ENCODE measurements at regions not wholly inside any gene's neighbourhood (a gene's known extent, or its start where the extent isn't known, plus 50 kb on each side); places are given as distances from the start of the nearest gene placed in this dataset.
"Not testable (repeated sequence)": the region's sequence is repeated elsewhere in the genome, so short reads cannot be mapped to it uniquely, and the experiment has no call there.

- not testable (repeated sequence) for DNase-seq (ENCODE audit: low read depth in 2 of 2)
These were observed 287.6 kb downstream of the LIPI start for GRCh38 chr21:13923175-13923574.

GRCh38 chr21:13921455-13921854 lies 289.3 kb downstream of the LIPI start:
- not testable (repeated sequence) for DNase-seq (ENCODE audit: low read depth in 2 of 2)

GRCh38 chr21:13907385-13907784 lies 297.8 kb downstream of the POTED start:
- DNase-seq (ENCODE audit: low read depth in 2 of 2): not testable (repeated sequence)

- DNase-seq (ENCODE audit: low read depth in 2 of 2): not testable (repeated sequence)
These were observed 287.1 kb downstream of the POTED start for GRCh38 chr21:13896596-13897247.

GRCh38 chr21:13893617-13894016 lies 284.0 kb downstream of the POTED start:
- DNase-seq (ENCODE audit: low read depth in 2 of 2): not testable (repeated sequence)

- not testable (repeated sequence) for DNase-seq (ENCODE audit: low read depth in 2 of 2)
These were observed 283.4 kb downstream of the POTED start for GRCh38 chr21:13893025-13893424.

GRCh38 chr21:13892146-13892751 lies 282.7 kb downstream of the POTED start:
- DNase-seq (ENCODE audit: low read depth in 2 of 2): not testable (repeated sequence)

GRCh38 chr21:13889176-13889575 lies 279.6 kb downstream of the POTED start:
- not testable (repeated sequence) for DNase-seq (ENCODE audit: low read depth in 2 of 2)

- not testable (repeated sequence) for DNase-seq (ENCODE audit: low read depth in 2 of 2)
These were observed 274.2 kb downstream of the POTED start for GRCh38 chr21:13883641-13884395.

GRCh38 chr21:13877503-13877902 lies 267.9 kb downstream of the POTED start:
- not testable (repeated sequence) for DNase-seq (ENCODE audit: low read depth in 2 of 2)

GRCh38 chr21:13876999-13877398 lies 267.4 kb downstream of the POTED start:
- DNase-seq (ENCODE audit: low read depth in 2 of 2): not testable (repeated sequence)

- DNase-seq (ENCODE audit: low read depth in 2 of 2): not testable (repeated sequence)
These were observed 264.4 kb downstream of the POTED start for GRCh38 chr21:13874001-13874400.

GRCh38 chr21:13854638-13855037 lies 245.1 kb downstream of the POTED start:
- DNase-seq (ENCODE audit: low read depth in 2 of 2): no peak

- not testable (repeated sequence) for DNase-seq (ENCODE audit: low read depth in 2 of 2)
These were observed 241.2 kb downstream of the POTED start for GRCh38 chr21:13850808-13851207.

- not testable (repeated sequence) for DNase-seq (ENCODE audit: low read depth in 2 of 2)
These were observed 239.9 kb downstream of the POTED start for GRCh38 chr21:13849489-13849888.

- not testable (repeated sequence) for DNase-seq (ENCODE audit: low read depth in 2 of 2)
These were observed 237.1 kb downstream of the POTED start for GRCh38 chr21:13846718-13847117.

- DNase-seq (ENCODE audit: low read depth in 2 of 2): not testable (repeated sequence)
These were observed 235.0 kb downstream of the POTED start for GRCh38 chr21:13844574-13844973.

GRCh38 chr21:13843081-13843480 lies 233.5 kb downstream of the POTED start:
- DNase-seq (ENCODE audit: low read depth in 2 of 2): not testable (repeated sequence)

GRCh38 chr21:13827666-13828065 lies 218.1 kb downstream of the POTED start:
- DNase-seq (ENCODE audit: low read depth in 2 of 2): not testable (repeated sequence)

GRCh38 chr21:13827201-13827600 lies 217.6 kb downstream of the POTED start:
- no peak for DNase-seq (ENCODE audit: low read depth in 2 of 2)

GRCh38 chr21:13826511-13826910 lies 216.9 kb downstream of the POTED start:
- not testable (repeated sequence) for DNase-seq (ENCODE audit: low read depth in 2 of 2)

GRCh38 chr21:13825218-13825778 lies 215.7 kb downstream of the POTED start:
- not testable (repeated sequence) for DNase-seq (ENCODE audit: low read depth in 2 of 2)

Data from stimulated activated CD8-positive, alpha-beta memory T cell treated with anti-CD3 and anti-CD28 coated beads, Interleukin-2, amount 100 ng/mL, for 1 hour (primary cell).